Stimulated activated CD4-positive, alpha-beta T cell treated with anti-CD3 and anti-CD28 coated beads, Interleukin-4, amount 100 ng/mL, for 1 hour (primary cell): ENCODE measurements at regions not wholly inside any gene's neighbourhood (a gene's known extent, or its start where the extent isn't known, plus 50 kb on each side); places are given as distances from the start of the nearest gene placed in this dataset.

Experiments used
- DNase-seq: peaks from one replicate; pipeline ENCODE4 v3.0.0-alpha.2; 2020

DNA sequence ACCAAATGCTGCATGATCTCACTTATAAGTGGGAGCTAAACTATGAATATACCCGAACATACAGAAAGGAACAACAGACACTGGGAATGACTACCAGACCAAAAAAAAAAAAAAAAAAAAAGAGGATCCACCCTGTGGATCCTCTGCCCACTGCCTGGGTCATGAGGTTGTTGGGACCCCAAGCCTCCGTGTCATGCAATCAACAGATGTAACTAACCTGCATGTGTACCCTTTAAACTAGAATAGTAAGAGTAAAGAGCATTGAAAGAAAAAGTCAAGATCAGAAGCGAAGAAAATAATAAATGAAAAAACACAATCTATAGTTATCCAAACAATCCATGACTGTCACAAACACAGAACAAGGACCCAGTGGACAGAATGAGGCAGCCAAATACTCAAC, 109.5 kb upstream of the TOP3B start:
- DNase-seq: no peak

DNA sequence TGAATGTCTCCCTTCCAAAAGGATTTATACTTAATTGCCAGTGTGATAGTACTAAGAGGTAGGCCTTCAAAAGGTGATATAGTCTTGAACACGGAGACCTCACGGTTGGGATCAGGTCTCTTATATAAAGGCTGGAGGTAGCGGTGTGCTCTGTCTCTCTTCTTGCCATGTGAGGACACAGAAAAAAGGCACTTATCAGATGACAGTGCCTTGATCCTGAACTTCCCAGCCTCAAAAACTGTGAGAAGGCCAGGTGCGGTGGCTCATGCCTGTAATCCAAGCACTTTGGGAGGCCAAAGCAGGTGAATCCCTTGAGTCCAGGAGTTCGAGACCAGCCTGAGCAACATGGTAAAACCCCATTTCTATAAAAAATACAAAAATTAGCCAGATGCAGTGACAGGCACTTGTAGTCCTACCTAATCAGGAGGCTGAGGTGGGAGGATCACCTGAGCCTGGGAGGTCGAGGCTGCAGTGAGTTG, 108.9 kb upstream of the TOP3B start:
- no peak for DNase-seq

DNA sequence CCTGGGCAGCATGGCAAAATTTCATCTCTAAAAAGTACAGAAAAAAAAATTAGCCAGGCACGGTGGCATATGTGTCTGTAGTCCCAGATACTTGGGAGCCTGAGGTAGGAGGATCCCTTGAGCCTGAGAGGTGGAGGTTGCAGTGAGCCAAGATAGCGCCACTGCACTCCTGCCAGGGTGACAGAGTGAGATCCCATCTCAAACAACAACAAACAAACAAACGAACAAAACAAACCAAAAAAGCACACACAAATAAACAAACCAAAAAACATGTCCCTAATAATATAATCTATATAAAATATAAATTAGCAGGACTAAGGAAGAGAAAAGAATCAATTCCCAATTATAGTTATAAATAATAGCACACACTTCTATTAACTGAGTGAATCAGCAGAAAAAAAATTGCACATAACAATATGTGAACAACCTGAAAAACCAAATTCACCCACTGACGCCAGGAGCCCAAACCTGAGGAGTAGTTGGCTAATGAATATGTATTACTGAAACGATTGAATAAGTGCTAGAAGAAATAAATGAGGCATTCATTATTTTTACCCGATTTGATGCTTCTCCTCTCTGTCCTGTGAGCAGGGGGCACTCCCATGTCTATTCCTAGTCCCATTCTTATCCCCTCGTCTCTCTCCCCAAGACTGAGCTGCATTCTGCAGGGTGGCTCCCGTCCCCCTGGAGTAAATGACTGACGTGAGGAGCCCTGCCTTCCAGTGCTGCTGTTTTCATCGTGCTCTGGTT, 108.2 kb upstream of the TOP3B start:
- DNase-seq: no peak

GRCh38 chr22:22089459-22090308, 107.1 kb upstream of the TOP3B start:
- no peak for DNase-seq

DNA sequence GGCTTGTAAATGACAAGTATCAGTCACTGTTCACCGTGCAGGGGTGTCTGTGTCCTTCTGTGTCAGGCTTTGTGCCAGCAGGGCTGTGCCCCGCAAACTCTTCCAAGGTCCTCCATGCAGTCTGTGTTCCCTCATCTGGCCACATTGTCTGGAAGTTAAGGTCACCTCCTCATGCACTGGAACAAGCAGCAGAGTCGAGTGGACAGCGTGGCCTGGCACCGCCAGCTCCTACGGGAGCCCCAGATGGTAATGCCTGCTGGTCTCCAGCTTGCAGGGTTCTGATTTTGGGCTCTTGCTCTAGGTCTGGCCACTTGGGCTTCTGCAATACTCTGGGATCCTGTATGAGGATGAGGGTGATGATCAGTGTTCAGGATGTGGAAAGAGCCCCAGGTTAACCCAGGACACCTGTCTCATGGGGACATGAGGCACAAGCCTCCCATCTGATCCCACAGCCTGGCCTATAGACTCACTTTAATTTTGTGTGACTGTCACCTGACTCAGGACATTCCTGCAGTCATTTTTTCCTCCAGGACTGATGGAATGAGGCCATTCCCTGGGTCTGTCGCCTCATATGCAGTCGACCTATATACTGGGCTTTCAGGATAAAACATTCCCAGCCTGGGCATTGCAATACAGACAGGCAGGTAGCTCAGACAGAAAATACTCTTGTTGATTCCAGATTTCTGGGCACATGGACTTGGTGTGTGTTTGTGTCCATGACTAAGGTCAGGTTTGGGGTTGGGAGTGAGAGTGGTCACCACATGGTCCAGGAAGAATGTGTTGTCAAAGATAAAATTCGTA, 106.3 kb upstream of the TOP3B start:
- DNase-seq: no peak

- no peak for DNase-seq
These were observed 105.5 kb upstream of the TOP3B start for GRCh38 chr22:22087854-22088657.

GRCh38 chr22:22086501-22087158, 104.0 kb upstream of the TOP3B start:
- no peak for DNase-seq

DNA sequence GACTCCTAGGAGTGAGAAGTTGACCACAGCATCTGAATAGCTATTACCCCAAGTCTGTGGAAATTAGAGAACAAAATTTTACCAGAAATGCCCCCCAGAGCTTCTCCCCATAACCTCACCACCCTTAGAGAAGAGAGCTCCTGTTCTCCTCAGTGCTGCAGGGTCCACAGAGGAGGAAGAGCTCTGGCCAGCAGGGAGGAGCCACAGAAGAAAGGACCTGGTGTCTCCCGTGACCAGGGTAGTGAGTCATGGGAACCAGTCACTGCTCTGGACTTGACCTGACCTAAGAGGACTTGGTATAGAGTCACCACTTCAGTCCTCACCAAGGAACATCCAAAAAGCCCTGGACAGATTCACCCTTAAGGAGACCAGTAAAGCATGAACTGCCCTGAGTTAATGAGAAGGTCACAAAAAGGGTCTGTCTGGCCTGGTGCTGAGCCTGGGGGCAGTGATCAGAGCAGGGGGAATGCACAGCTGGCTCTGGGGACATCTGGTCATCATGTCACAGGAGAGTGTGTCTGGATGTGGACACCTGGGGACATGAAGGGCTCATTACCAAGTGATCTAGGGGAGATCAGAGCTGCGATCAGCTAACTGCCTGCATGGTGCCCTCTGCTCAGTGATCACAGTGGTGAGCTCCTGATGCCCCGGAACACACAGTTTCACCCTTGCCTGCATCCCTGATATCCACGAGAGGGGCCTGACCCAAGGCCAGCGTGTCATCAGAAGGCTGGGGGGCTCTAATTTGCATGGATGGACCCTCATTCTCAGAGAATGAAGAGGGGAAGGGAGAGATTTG, 103.3 kb upstream of the TOP3B start:
- no peak for DNase-seq

DNA sequence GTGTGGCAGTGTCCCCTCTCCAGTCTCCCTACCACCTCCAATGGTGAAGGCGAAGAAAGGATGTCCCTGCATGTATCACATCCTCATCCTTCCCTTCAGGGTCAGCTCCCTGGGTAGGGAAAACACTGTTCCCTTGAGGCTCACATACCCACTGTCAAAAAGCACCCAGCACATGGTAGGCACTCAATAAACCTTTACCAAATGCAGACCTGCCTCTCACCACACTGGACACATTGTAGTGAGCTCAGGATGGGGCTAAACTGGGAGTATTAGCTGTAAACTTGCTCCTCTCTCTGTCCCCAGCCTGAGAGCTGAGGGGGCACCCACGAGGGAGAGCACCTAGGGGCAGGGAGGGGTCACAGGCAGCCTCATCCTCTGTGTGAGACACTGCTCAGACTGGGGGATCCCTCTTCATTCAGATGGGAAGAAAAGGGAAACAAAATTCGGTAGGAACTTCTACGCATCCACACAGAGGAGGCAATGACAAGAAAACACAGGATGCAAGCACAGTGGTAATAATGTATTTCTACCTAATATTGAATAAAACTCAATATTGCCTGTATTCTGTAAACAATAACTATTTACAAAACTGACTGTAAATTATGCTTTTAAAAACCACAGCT, 101.6 kb upstream of the TOP3B start:
- DNase-seq: no peak

DNA sequence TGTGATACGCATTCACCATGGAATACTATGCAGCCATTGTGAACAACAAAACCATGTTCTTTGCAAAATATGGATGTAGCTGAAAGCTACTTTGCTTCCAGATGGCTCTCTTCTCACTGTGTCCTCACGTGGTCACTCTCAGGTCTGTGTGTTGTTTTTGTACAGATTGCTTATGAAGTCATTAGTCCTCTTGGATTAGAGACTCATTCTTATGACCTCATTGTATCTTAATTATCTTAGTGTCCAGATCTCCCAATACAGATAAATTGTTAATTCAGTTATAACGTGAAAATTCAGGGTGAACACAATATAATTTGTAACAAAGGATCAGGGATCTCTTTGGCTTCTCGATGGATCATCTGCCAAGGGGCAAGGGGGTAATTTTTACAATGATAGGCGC, 100.4 kb upstream of the TOP3B start:
- DNase-seq: no peak

DNA sequence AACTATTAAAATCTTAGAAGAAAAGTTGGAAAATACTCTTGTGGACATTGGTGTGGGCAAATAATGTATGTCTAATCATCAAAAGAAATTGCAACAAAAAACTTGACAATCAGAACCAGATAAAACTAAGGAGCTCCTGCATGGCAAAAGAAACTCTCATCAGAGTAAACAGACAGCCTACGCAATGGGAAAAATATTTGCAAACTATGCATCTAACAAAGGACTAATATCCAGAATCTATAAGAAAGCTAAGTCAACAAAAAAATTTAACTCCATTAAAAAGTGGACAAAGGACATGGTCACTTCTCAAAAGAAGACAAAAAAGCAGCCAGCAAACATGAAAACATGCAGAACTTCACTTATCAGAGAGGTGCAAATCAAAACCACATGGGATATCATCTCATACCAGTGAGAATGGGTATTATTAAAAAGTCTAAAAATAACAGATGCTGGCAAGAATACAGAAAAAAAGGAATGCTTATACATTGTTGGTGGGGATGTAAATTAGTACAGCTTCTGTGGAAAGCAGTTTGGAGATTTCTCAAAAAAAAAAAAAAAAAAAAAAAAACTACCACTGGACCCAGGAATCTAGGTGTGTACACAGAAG, 99.7 kb upstream of the TOP3B start:
- DNase-seq: no peak

DNA sequence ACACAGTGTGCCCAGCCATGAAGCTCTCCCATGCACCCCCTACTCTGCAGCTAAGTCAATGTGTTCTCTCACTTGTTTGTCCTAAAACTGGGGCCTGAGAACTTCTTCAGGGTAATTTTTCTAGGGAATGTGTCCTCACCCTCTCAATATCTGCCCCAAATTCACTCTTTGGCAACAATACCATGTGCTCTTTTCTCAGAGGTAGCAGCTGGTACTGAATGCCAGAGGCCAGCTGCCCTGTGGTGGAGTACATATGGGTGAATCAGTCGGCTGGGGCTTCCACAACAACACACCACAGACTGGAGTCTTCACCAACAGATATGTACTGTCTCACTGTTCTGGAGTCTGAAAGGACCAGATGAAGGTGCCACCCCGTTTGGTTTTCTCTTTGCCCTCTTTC, 97.7 kb upstream of the TOP3B start:
- no peak for DNase-seq

GRCh38 chr22:22079404-22080148, 97.0 kb upstream of the TOP3B start:
- DNase-seq: no peak

DNA sequence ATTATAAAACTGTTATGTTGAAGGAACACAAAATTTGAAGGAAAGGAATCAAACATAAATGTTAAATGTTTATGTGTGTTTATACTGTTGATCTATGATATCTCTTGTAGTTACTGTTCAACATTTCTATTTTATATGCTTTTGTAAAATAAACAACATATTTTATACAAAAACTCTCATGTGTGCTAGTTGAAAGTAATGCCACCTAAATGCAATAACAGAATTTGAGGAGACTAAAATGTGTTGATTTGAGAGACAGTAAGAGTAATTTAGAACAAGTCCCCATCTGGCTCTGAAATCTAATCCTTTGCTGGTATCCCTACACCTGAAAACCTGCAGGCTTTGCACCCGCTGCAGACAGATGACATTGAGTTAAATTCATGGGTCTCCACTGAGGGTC, 95.7 kb upstream of the TOP3B start:
- no peak for DNase-seq

DNA sequence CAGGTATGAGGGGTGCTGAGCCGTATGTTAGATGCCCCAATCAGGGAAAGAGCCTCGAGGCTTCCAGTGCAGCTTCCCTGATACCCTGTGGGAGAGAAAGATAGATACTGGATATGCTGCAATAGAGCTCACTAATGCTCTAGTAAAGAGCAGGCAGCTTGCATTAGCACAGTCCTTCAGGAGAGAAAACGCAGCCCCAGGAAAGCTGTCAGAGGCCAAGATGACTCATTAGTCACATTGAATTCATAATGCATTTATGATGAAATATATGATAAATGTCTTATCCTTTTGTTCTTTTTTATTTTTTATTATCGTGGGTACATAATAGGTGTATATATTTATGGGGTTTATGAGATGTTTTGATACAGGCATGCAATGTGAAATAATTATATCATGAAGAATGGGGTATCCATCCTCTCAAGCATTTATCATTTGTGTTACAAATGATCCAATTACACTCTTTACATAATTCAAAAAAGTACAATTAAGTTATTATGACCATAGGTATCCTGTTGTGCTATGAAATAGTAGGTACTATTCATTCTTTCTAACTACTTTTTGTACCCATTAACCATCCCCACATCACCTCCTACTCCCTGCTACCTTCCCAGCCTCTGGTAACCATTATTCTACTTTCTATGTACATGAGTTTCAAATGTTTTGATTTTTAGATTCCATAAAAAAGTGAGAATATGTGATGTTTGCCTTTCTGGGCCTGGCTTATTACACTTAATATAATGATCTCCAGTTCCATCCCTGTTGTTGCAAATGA, 94.5 kb upstream of the TOP3B start:
- no peak for DNase-seq

DNA sequence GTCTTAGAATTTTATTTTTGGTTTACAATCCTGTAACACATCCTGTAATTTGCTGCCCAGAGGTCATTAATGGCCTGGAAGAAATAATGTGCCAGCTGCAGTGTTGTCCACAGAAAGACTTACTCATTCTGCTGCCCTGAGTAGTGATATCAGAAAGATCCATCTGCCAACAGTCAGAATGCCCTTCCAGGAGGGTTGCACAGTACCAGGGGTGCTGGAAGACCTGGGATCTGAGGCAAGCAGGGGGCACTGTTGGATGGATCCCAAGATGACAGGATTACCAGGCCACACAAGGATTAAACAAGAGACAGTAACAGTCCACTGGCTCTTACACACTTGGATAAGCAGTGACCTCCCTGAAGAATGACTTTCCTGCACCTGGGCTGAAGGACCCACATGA, 93.8 kb upstream of the TOP3B start:
- no peak for DNase-seq

GRCh38 chr22:22075382-22076163, 93.0 kb upstream of the TOP3B start:
- DNase-seq: no peak
